Central memory CD8-positive, alpha-beta T cell (primary cell): ENCODE measurements at regions not wholly inside any gene's neighbourhood (a gene's known extent, or its start where the extent isn't known, plus 50 kb on each side); places are given as distances from the start of the nearest gene placed in this dataset.

ENCODE experiments used
- ATAC-seq: fragments of 150-1000 bp; cut with Tn5 transposase; replicated peaks from 2 replicates; pipeline ENCODE4 v1.10.0; 2022; ENCODE audit warnings: mild to moderate bottlenecking, moderate FRiP score, moderate number of reproducible peaks; ENCODE audit not compliant: poor library complexity, severe bottlenecking; ENCODE audit errors: extremely low read depth
- DNase-seq, 2 donors: peaks; one replicate each; pipeline ENCODE4 v3.0.0; 2021; ENCODE audit warnings: low spot score in 2 of 2
- H3K27ac Mint-ChIP-seq: one replicate; pipeline ENCODE4 v1.8.0; 2022; ENCODE audit warnings: low read depth, mild to moderate bottlenecking, moderate library complexity, mixed read lengths
- H3K27me3 Mint-ChIP-seq: one replicate; pipeline ENCODE4 v1.8.0; 2022; ENCODE audit warnings: mixed read lengths
- H3K36me3 Mint-ChIP-seq: one replicate; pipeline ENCODE4 v1.8.0; 2022; ENCODE audit warnings: mild to moderate bottlenecking, moderate library complexity, mixed read lengths; ENCODE audit not compliant: insufficient read depth
- H3K4me1 Mint-ChIP-seq: one replicate; pipeline ENCODE4 v1.8.0; 2022; ENCODE audit warnings: mixed read lengths
- H3K4me3 Mint-ChIP-seq: one replicate; pipeline ENCODE4 v1.8.0; 2022; ENCODE audit warnings: mild to moderate bottlenecking, moderate library complexity, mixed read lengths
- H3K9me3 Mint-ChIP-seq: one replicate; pipeline ENCODE4 v1.8.0; 2022; ENCODE audit warnings: mixed read lengths

DNA sequence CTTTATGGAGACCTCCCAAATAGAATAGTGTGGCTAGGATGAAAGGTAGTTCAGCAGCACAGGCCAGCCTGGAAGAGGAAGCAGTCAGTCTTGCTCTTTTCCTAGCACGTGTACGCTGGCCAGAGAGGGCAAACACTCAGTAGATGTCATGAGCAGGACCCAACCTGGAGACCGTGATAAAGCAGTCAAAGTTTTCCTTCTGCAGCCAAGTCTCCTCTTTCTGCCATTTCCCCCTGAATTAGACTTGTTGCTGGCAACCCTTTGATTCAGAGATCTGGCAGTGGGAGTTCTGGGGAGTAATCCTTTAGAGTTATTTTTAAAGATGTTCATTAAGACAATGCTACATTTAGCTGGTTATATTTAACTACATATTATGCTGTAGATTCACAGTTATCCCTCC is 183.7 kb downstream of the EXOC5 start:
- no peak overlapping the region for H3K27ac Mint-ChIP-seq
- no peak for DNase-seq
- H3K9me3 Mint-ChIP-seq, result no peaks in the 10 kb centered on the region
- peaks cover 63% of the 10 kb centered on the region for H3K27me3 Mint-ChIP-seq
- ATAC-seq, result no peak
- H3K4me1 Mint-ChIP-seq, result no peaks in the 10 kb centered on the region
- H3K4me3 Mint-ChIP-seq, result no peak overlapping the region
- H3K36me3 Mint-ChIP-seq, result no peaks in the 10 kb centered on the region

DNA sequence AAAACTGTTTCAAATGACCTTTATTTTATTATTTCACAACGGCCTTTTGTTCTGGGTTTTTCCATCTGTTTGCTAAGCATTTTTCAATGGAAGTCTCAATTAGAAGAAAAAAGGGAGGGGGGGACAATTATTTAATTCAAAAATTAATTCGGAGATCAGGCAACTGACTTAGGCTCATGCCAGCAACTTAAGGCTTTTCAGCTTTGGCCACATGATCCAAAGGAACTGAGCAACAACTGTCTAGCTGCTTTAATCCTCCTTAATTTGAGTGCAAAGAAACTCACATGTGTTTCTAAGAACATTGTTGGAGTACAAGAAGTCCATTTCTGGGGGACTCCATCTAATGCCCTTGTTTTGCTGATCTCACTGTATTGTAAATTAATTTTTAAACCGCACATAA is 188.0 kb downstream of the EXOC5 start:
- no peaks in the 10 kb centered on the region for H3K9me3 Mint-ChIP-seq
- DNase-seq (no peak), ATAC-seq (no peak)
- H3K27me3 Mint-ChIP-seq, result peaks cover 42% of the 10 kb centered on the region
- H3K4me1 Mint-ChIP-seq, result no peaks in the 10 kb centered on the region
- H3K27ac Mint-ChIP-seq, result no peak overlapping the region
- no peak overlapping the region for H3K4me3 Mint-ChIP-seq
- no peaks in the 10 kb centered on the region for H3K36me3 Mint-ChIP-seq

DNA sequence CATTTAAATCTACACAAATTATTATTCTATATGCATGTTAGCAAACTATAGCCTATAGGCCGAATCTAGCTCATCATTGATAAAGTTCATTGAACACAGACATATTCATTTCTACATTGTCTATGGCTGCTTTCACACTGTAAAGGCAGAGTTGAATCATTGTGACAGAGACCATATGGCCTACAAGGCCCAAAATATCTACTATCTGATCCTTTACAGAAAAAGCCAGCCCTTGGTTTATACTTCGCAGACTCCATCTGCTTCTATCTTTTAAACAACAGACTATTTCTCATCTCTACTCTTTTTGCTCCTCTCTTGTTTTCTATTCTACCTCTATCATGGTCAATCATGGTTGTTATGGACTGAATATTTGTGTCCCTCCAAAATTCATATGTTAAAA is 190.7 kb downstream of the EXOC5 start:
- peaks cover 38% of the 10 kb centered on the region for H3K27me3 Mint-ChIP-seq
- no peaks in the 10 kb centered on the region for H3K36me3 Mint-ChIP-seq
- no peak for ATAC-seq
- H3K27ac Mint-ChIP-seq, result no peak overlapping the region
- no peaks in the 10 kb centered on the region for H3K9me3 Mint-ChIP-seq
- H3K4me3 Mint-ChIP-seq, result no peak overlapping the region
- H3K4me1 Mint-ChIP-seq, result no peaks in the 10 kb centered on the region
- DNase-seq, result no peak

DNA sequence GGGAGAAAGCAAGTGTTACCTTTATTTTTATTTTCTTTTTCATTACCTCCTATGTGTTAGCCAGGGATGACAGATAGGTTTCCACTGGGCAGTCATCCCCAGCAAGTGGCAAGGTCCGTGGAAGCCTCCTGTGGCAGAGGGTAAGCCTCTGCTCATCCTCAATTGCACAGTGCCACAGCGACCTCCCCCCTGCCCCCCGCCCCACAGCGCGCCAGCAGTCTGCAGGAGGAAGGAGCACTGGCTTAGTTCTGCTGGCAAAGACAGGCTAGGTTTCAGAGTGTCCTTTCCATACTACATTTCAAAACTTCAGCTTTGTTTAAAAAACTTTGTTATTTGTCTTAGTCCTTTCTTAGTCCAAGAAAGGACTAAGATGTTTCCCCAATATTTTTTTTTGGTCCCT is 194.7 kb downstream of the EXOC5 start:
- H3K27ac Mint-ChIP-seq, result no peak overlapping the region
- ATAC-seq, result no peak

DNA sequence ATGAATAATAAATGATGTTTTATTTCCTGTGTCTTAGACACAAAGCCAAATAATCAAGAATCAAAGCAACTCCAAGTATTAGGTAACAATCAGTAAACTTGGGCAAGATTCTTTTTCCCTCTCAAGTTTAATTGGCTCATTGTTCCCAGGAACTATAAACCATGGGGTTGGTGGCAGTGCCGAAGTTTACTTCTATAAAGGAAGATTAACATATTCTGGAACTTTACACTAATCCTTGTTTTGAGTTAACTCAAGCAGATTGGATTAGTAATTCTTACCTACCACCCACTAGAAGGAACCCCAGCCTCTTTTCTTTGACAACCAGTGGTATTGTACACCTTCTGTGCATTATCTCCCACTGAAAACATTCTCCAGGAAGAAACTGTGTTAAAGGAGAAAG is 197.1 kb downstream of the EXOC5 start:
- Mint-ChIP-seq H3K27me3 (peaks cover 52% of the 10 kb centered on the region), H3K27ac (no peak overlapping the region), H3K9me3 (no peaks in the 10 kb centered on the region), H3K4me3 (no peak overlapping the region), H3K36me3 (no peaks in the 10 kb centered on the region), H3K4me1 (no peaks in the 10 kb centered on the region)
- ATAC-seq (no peak), DNase-seq (no peak)

More for the DNA sequence above, 194.7 kb downstream of the EXOC5 start:
- H3K4me3 Mint-ChIP-seq, result no peak overlapping the region
- H3K27me3 Mint-ChIP-seq, result peaks cover 32% of the 10 kb centered on the region
- H3K4me1 Mint-ChIP-seq, result no peaks in the 10 kb centered on the region
- H3K36me3 Mint-ChIP-seq, result no peaks in the 10 kb centered on the region
- H3K9me3 Mint-ChIP-seq, result no peaks in the 10 kb centered on the region
- DNase-seq, result no peak

DNA sequence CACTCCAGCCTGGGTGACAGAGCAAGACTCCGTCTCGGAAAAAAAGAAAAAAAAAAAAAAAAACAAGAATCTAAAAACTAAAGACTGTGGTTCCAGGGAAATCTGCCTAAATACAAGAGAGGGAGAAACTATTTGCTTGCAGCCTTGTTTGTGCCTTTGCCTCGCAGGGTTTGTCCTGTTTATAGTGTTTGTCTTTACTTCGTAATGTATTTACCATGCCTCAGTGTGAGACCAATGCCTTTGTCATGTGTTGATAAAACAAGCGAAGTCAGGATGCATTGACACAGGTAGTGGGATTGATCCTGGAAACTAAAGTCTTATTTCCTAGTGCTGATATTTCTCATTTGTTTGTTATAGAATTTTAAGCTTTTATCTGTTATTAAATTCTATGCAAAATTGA is 199.0 kb downstream of the EXOC5 start:
- H3K27me3 Mint-ChIP-seq, result peaks cover 48% of the 10 kb centered on the region
- no peaks in the 10 kb centered on the region for H3K9me3 Mint-ChIP-seq
- H3K4me1 Mint-ChIP-seq, result no peaks in the 10 kb centered on the region
- no peaks in the 10 kb centered on the region for H3K36me3 Mint-ChIP-seq
- no peak for DNase-seq
- no peak overlapping the region for H3K4me3 Mint-ChIP-seq
- no peak for ATAC-seq
- no peak overlapping the region for H3K27ac Mint-ChIP-seq

DNA sequence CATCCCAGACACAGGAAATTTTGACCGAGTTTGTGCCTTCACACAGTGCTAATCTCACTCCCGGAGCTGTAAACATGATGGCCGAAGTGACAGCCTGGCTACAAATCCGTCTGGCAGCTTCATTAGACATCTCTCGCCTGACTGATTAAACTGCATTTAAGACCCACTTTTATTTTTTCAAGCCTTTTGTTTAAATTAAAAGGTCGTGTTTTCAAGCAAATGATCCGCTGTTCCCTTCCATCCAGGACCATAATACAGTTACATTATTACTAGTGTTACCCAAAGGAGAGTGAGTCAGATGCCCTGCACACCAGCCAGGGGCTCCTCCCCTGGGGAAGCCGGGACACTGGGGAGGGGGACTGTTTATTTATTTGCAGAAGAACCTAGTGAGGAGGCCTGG is 200.2 kb downstream of the EXOC5 start:
- ATAC-seq (no peak), DNase-seq (no peak)
- Mint-ChIP-seq H3K36me3 (no peaks in the 10 kb centered on the region), H3K27ac (no peak overlapping the region), H3K4me3 (no peak overlapping the region), H3K27me3 (peaks cover 36% of the 10 kb centered on the region), H3K9me3 (no peaks in the 10 kb centered on the region), H3K4me1 (no peaks in the 10 kb centered on the region)

DNA sequence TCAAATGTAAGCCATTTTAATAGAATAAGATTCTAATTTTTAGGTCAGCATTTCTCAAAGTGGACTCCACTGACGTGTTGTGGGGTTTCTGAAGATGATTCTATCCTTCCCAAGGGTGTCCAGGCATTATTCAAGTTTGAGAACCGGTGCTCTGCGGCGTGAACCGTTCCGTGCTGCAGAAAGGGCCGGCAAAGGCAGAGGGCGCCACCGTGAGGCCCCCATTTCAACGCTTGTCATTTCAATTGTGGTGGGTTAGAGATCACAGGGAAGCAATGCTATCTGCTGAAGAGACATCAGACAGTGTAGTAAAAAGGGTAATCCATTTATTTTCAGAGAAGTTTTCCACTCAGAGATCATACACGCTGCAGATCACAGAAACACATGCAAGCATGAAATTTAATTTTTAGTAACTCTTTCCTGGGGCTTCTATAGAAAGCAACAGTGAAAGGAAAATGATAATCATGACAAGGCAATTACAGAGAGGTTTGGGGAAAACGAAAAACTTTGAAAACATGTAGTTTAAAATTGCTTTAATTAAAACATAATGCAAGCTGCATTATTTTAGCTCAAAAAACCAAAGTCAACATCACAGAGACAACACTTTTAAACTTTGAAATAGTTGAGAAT is 201.7 kb downstream of the EXOC5 start:
- H3K9me3 Mint-ChIP-seq, result no peaks in the 10 kb centered on the region
- H3K27ac Mint-ChIP-seq, result no peak overlapping the region
- DNase-seq (no peak), ATAC-seq (no peak)
- peaks cover 37% of the 10 kb centered on the region for H3K27me3 Mint-ChIP-seq
- H3K36me3 Mint-ChIP-seq, result no peaks in the 10 kb centered on the region
- H3K4me1 Mint-ChIP-seq, result no peaks in the 10 kb centered on the region
- H3K4me3 Mint-ChIP-seq, result no peak overlapping the region

DNA sequence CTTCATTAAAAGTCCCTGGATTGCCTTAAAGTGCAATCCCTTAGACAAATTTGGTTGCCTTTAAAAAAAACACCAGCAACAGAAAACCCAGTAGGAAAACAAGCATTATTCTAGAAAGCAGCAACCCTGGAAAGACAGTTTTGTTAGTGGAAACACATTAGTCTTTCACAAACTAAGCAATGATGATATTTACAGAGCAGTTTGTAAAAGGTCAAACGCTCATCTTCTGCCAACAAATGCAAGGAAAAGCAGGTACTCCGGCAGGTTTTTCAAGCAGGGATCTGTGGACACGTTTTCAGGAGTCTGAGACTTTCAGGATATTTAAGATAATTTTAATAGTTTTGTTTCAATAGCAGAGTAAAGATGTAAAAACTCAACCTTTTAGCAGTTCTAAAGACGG is 202.2 kb downstream of the EXOC5 start:
- Mint-ChIP-seq H3K4me1 (no peaks in the 10 kb centered on the region), H3K9me3 (no peaks in the 10 kb centered on the region), H3K36me3 (no peaks in the 10 kb centered on the region), H3K27me3 (peaks cover 42% of the 10 kb centered on the region), H3K27ac (no peak overlapping the region), H3K4me3 (no peak overlapping the region)
- ATAC-seq (no peak), DNase-seq (no peak)

DNA sequence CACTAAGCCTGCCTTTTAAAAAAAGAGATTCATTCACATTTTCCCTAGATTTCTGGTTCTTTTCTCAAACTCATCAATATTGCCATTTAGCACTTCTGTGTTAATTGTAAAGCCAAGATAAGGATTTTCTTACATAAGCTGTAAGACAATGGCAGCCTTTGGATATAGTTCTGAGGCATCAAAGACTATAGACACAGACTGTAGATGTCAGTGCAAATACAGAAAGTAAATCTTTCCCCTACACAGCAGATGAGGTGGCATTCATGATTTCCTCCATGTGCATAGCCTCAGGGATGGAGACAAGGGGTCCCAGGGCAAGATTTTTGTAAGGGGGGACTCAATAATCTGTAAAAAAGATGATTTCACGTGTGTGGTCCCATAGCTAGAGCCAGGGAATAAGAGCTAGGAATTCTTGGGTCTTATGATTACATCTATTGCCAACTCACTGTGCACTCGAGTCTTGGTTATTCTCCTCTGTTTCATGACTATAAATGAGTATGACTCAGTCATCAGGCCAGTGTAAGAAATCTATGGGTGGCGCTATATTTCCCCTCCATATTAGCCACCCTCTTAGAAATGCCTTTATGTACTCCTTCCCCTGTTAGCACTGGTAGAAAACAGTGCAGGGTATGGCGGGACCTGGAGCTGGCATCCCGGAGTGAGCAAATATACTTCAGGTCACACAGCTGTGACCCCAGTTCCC is 207.5 kb downstream of the EXOC5 start:
- no peak overlapping the region for H3K27ac Mint-ChIP-seq
- ATAC-seq (no peak), DNase-seq (no peak)
- H3K4me1 Mint-ChIP-seq, result no peaks in the 10 kb centered on the region
- H3K4me3 Mint-ChIP-seq, result no peak overlapping the region
- no peaks in the 10 kb centered on the region for H3K9me3 Mint-ChIP-seq
- peaks cover 16% of the 10 kb centered on the region for H3K27me3 Mint-ChIP-seq
- no peaks in the 10 kb centered on the region for H3K36me3 Mint-ChIP-seq

DNA sequence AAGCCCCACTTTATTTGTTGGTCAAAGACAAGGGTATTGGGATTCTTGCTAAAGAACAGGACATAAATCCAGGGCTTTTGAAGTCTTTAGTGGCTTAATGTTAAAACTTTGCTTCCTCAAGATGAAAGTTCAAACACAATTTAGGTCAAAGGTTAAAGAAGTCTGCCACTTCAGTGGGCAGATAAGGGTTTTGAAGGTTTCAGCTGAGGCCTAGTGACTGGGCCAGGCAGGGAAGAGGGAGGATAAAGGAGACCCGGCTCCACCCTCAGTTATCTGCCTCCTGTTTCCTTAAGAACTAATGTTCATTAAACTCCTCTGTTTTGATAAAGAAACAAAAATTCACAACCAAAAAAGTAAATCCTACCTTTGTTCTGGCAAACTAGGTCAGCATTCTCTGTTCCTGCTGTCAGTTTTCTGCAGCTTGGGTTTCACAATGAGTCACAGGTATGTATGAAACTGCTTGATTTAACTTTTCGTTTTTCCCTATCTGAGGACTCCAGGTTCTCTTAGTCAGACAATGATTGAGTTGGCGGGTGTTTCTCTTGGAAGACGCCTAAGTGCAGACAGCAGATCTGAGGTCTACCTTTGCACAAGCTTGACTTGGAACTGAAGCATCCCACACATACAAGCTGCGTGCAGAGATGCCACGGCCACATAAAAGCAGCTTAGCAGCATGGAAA is 208.3 kb downstream of the EXOC5 start:
- Mint-ChIP-seq H3K27ac (no peak overlapping the region), H3K27me3 (peaks cover 16% of the 10 kb centered on the region), H3K4me3 (no peak overlapping the region), H3K36me3 (no peaks in the 10 kb centered on the region), H3K4me1 (no peaks in the 10 kb centered on the region), H3K9me3 (no peaks in the 10 kb centered on the region)
- ATAC-seq, result no peak
- no peak for DNase-seq

DNA sequence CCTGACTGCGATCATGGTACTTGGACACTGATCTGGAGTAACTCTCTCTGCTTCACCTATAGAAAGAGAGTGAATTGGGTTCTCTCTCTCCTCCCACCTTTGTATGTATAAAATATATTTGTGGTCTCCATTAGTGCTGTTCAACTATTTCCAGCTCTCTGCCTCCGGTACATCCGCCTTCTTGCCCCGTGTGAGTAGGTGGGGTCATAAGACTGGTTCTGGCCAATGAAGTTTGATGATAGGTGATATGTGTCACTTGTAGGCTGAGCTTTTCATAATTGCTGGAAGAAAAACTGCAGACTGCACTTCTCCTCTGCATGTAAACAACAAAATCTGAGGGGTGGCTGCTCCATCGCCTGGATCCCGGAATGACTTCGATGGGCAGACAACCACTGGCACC is 210.4 kb downstream of the EXOC5 start:
- no peak overlapping the region for H3K4me3 Mint-ChIP-seq
- no peaks in the 10 kb centered on the region for H3K4me1 Mint-ChIP-seq
- H3K36me3 Mint-ChIP-seq, result no peaks in the 10 kb centered on the region
- DNase-seq, result no peak
- H3K9me3 Mint-ChIP-seq, result no peaks in the 10 kb centered on the region
- H3K27me3 Mint-ChIP-seq, result peaks cover 27% of the 10 kb centered on the region
- ATAC-seq, result no peak
- H3K27ac Mint-ChIP-seq, result no peak overlapping the region

DNA sequence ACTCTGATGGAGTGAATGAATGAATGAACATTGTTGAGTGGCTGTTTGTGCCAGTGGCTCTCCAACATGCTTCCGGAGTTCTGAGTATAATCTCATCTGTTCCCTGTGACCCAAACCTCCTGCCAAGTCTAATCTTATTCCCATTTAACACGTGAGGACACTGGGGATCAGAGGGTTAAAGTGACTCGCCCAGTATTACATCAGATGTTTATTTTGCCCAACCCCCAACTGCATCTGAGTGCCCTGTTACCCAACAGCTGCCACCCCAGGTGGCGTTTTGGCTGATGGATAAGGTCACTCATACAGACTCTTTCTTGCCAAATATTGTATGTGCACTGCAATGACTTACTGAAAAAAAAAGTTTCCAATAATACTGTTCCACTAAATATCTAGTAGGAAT is 210.9 kb downstream of the EXOC5 start:
- H3K27me3 Mint-ChIP-seq, result peaks cover 27% of the 10 kb centered on the region
- ATAC-seq, result no peak
- H3K4me1 Mint-ChIP-seq, result no peaks in the 10 kb centered on the region
- no peaks in the 10 kb centered on the region for H3K36me3 Mint-ChIP-seq
- no peak overlapping the region for H3K27ac Mint-ChIP-seq
- DNase-seq, result no peak
- no peaks in the 10 kb centered on the region for H3K9me3 Mint-ChIP-seq
- H3K4me3 Mint-ChIP-seq, result no peak overlapping the region
